ENCODE measurements at regions not wholly inside any gene's neighbourhood (a gene's known extent, or its start where the extent isn't known, plus 50 kb on each side); places are given as distances from the start of the nearest gene placed in this dataset.

- ATAC-seq (no peak), DNase-seq (ENCODE audit: low spot score) (no peak)
- Mint-ChIP-seq H3K27ac (no peak overlapping the region), H3K9me3 (no peaks in the 10 kb centered on the region), H3K4me1 (no peaks in the 10 kb centered on the region), H3K27me3 (ENCODE audit: low read depth) (no peaks in the 10 kb centered on the region), H3K4me3 (no peak overlapping the region), H3K36me3 (no peaks in the 10 kb centered on the region)
- ChIA-PET CTCF (no interaction called here), POLR2A (no interaction called here)
- TF ChIP-seq TEAD4 (CRISPR knock-in tag; IDR thresholded peaks at IDR 0.05) (no peak), SMAD3 (CRISPR knock-in tag; IDR thresholded peaks at IDR 0.05; ENCODE audit: borderline replicate concordance) (no peak)
These were observed 140.4 kb upstream of the MBNL1 start for GRCh38 chr3:152128356-152128755.

GRCh38 chr3:152139651-152140050, 129.1 kb upstream of the MBNL1 start:
- DNase-seq (ENCODE audit: low spot score), result no peak
- no peak for ATAC-seq
- POLR2A ChIA-PET, result no interaction called here
- Mint-ChIP-seq H3K27me3 (ENCODE audit: low read depth) (peaks cover 2% of the 10 kb centered on the region; the same call in 1 of the 2 replicates), H3K4me3 (no peak overlapping the region), H3K4me1 (peaks cover 5% of the 10 kb centered on the region), H3K27ac (no peak overlapping the region), H3K36me3 (peaks cover 3% of the 10 kb centered on the region; the same call in 1 of the 2 replicates), H3K9me3 (peaks cover 21% of the 10 kb centered on the region)
- TF ChIP-seq ZNF121 (CRISPR knock-in tag; IDR thresholded peaks at IDR 0.05), result no peak
- TF ChIP-seq AR (CRISPR knock-in tag; IDR thresholded peaks at IDR 0.05), result no peak
- CTCF ChIA-PET, result no interaction called here

GRCh38 chr3:152146461-152146860, 122.3 kb upstream of the MBNL1 start:
- Mint-ChIP-seq H3K27ac (no peak overlapping the region), H3K36me3 (no peaks in the 10 kb centered on the region), H3K27me3 (ENCODE audit: low read depth) (no peaks in the 10 kb centered on the region), H3K4me1 (peaks cover 30% of the 10 kb centered on the region), H3K9me3 (no peaks in the 10 kb centered on the region; the same call in 1 of the 2 replicates), H3K4me3 (no peak overlapping the region)
- CTCF ChIA-PET, result no interaction called here
- no peak for ATAC-seq
- POLR2A ChIA-PET, result no interaction called here
- no peak for DNase-seq (ENCODE audit: low spot score)
- TF ChIP-seq ZNF396 (CRISPR knock-in tag; IDR thresholded peaks at IDR 0.05; ENCODE audit: borderline replicate concordance) (no peak), EMX1 (CRISPR knock-in tag; IDR thresholded peaks at IDR 0.05) (no peak), PRRX2 (CRISPR knock-in tag; IDR thresholded peaks at IDR 0.05) (no peak), ZNF532 (CRISPR knock-in tag; IDR thresholded peaks at IDR 0.05; ENCODE audit: borderline replicate concordance) (no peak), SOX15 (CRISPR knock-in tag; IDR thresholded peaks at IDR 0.05) (no peak), SMAD4 (CRISPR knock-in tag; IDR thresholded peaks at IDR 0.05) (no peak), ELF4 (CRISPR knock-in tag; IDR thresholded peaks at IDR 0.05; ENCODE audit: low read depth) (no peak), ZNF425 (CRISPR knock-in tag; conservative IDR thresholded peaks at IDR 0.05) (no peak), ARID4B (CRISPR knock-in tag; IDR thresholded peaks at IDR 0.05; ENCODE audit: borderline replicate concordance) (no peak), MLX (CRISPR knock-in tag; IDR thresholded peaks at IDR 0.05) (no peak), JAZF1 (CRISPR knock-in tag; IDR thresholded peaks at IDR 0.05) (no peak), E2F1 (CRISPR knock-in tag; IDR thresholded peaks at IDR 0.05) (no peak), OVOL2 (CRISPR knock-in tag; IDR thresholded peaks at IDR 0.05; ENCODE audit: borderline replicate concordance) (no peak)
